ENCODE measurements at regions not wholly inside any gene's neighbourhood (a gene's known extent, or its start where the extent isn't known, plus 50 kb on each side); places are given as distances from the start of the nearest gene placed in this dataset.

GRCh38 chrX:63426519-63426918, 75.4 kb upstream of the SPIN4 start:
- H3K4me2 ChIP-seq (ENCODE audit: insufficient read depth, low read length): no peak overlapping the region
- H3K36me3 ChIP-seq (ENCODE audit: insufficient read depth, low read length): no peaks in the 10 kb centered on the region
- no peak overlapping the region for H3K27ac ChIP-seq (ENCODE audit: low read depth, low read length)
- H3K4me3 ChIP-seq (ENCODE audit: insufficient read depth, low read length): no peak overlapping the region
- H3K9me3 ChIP-seq (ENCODE audit: low read depth, low read length): no peaks in the 10 kb centered on the region
- H2AFZ ChIP-seq (ENCODE audit: low read length): no peak overlapping the region
- H4K20me1 ChIP-seq (ENCODE audit: insufficient read depth, low read length): no peaks in the 10 kb centered on the region
- no peak for DNase-seq (ENCODE audit: insufficient read length, low spot score, missing footprints)
- H3K4me1 ChIP-seq (ENCODE audit: insufficient read depth, low read length): no peaks in the 10 kb centered on the region
- TF ChIP-seq CTCF (IDR thresholded peaks at IDR 0.05; ENCODE audit: extremely low read depth, low read depth, low read length): no peak
- H3K79me2 ChIP-seq (ENCODE audit: insufficient read depth, low read length): no peaks in the 10 kb centered on the region
- no peaks in the 10 kb centered on the region for H3K27me3 ChIP-seq (ENCODE audit: insufficient read depth, low read length)

GRCh38 chrX:63424063-63424462, 72.9 kb upstream of the SPIN4 start:
- H3K9me3 ChIP-seq (ENCODE audit: low read depth, low read length): no peaks in the 10 kb centered on the region
- H2AFZ ChIP-seq (ENCODE audit: low read length): no peak overlapping the region
- no peaks in the 10 kb centered on the region for H3K36me3 ChIP-seq (ENCODE audit: insufficient read depth, low read length)
- H3K4me2 ChIP-seq (ENCODE audit: insufficient read depth, low read length): no peak overlapping the region
- no peaks in the 10 kb centered on the region for H3K4me1 ChIP-seq (ENCODE audit: insufficient read depth, low read length)
- H3K79me2 ChIP-seq (ENCODE audit: insufficient read depth, low read length): no peaks in the 10 kb centered on the region
- no peak overlapping the region for H3K27ac ChIP-seq (ENCODE audit: low read depth, low read length)
- no peaks in the 10 kb centered on the region for H3K27me3 ChIP-seq (ENCODE audit: insufficient read depth, low read length)
- DNase-seq (ENCODE audit: insufficient read length, low spot score, missing footprints): no peak
- H3K4me3 ChIP-seq (ENCODE audit: insufficient read depth, low read length): no peak overlapping the region
- no peak for TF ChIP-seq CTCF (IDR thresholded peaks at IDR 0.05; ENCODE audit: extremely low read depth, low read depth, low read length)
- H4K20me1 ChIP-seq (ENCODE audit: insufficient read depth, low read length): no peaks in the 10 kb centered on the region

- Histone ChIP-seq H3K36me3 (ENCODE audit: insufficient read depth, low read length) (no peaks in the 10 kb centered on the region), H3K9me3 (ENCODE audit: low read depth, low read length) (no peaks in the 10 kb centered on the region), H3K4me2 (ENCODE audit: insufficient read depth, low read length) (no peak overlapping the region), H3K27ac (ENCODE audit: low read depth, low read length) (no peak overlapping the region), H2AFZ (ENCODE audit: low read length) (no peak overlapping the region), H3K4me1 (ENCODE audit: insufficient read depth, low read length) (no peaks in the 10 kb centered on the region), H3K79me2 (ENCODE audit: insufficient read depth, low read length) (no peaks in the 10 kb centered on the region), H3K27me3 (ENCODE audit: insufficient read depth, low read length) (no peaks in the 10 kb centered on the region), H3K4me3 (ENCODE audit: insufficient read depth, low read length) (no peak overlapping the region), H4K20me1 (ENCODE audit: insufficient read depth, low read length) (no peaks in the 10 kb centered on the region)
- DNase-seq (ENCODE audit: insufficient read length, low spot score, missing footprints): no peak
- TF ChIP-seq CTCF (IDR thresholded peaks at IDR 0.05; ENCODE audit: extremely low read depth, low read depth, low read length): no peak
Measured at GRCh38 chrX:63421411-63421810, 70.3 kb upstream of the SPIN4 start.

GRCh38 chrX:63418211-63418610, 67.1 kb upstream of the SPIN4 start:
- no peak overlapping the region for H3K27ac ChIP-seq (ENCODE audit: low read depth, low read length)
- H3K27me3 ChIP-seq (ENCODE audit: insufficient read depth, low read length): no peaks in the 10 kb centered on the region
- TF ChIP-seq CTCF (IDR thresholded peaks at IDR 0.05; ENCODE audit: extremely low read depth, low read depth, low read length): no peak
- H3K4me1 ChIP-seq (ENCODE audit: insufficient read depth, low read length): no peaks in the 10 kb centered on the region
- H3K36me3 ChIP-seq (ENCODE audit: insufficient read depth, low read length): no peaks in the 10 kb centered on the region
- H3K4me3 ChIP-seq (ENCODE audit: insufficient read depth, low read length): no peak overlapping the region
- no peak overlapping the region for H3K4me2 ChIP-seq (ENCODE audit: insufficient read depth, low read length)
- H2AFZ ChIP-seq (ENCODE audit: low read length): no peak overlapping the region
- H4K20me1 ChIP-seq (ENCODE audit: insufficient read depth, low read length): no peaks in the 10 kb centered on the region
- H3K79me2 ChIP-seq (ENCODE audit: insufficient read depth, low read length): no peaks in the 10 kb centered on the region
- no peak for DNase-seq (ENCODE audit: insufficient read length, low spot score, missing footprints)
- no peaks in the 10 kb centered on the region for H3K9me3 ChIP-seq (ENCODE audit: low read depth, low read length)
